Epithelial cell of proximal tubule (primary cell): ENCODE measurements at regions not wholly inside any gene's neighbourhood (a gene's known extent, or its start where the extent isn't known, plus 50 kb on each side); places are given as distances from the start of the nearest gene placed in this dataset.

ENCODE experiments used
- DNase-seq: peaks from one replicate; pipeline ENCODE4 v3.0.0-alpha.2; 2011; ENCODE audit warnings: low read depth
- H3K4me3 ChIP-seq: 2 replicates; pipeline ENCODE4 v1.5.1; 2011; ENCODE audit warnings: low read depth, mild to moderate bottlenecking, low read length
- CTCF ChIP-seq: conservative IDR thresholded peaks from 2 replicates; pipeline ENCODE4 v1.5.1; 2012; ENCODE audit warnings: low read depth, mild to moderate bottlenecking, low read length

GRCh38 chr21:28833609-28834008 lies 159.1 kb downstream of the LTN1 start:
- H3K4me3 ChIP-seq = no peak overlapping the region
- no peak for DNase-seq
- no peak for TF ChIP-seq CTCF

GRCh38 chr21:28833182-28833581 lies 159.5 kb downstream of the LTN1 start:
- TF ChIP-seq CTCF = no peak
- DNase-seq = no peak
- no peak overlapping the region for H3K4me3 ChIP-seq

GRCh38 chr21:28832715-28833061 lies 160.0 kb downstream of the LTN1 start:
- no peak for DNase-seq
- no peak overlapping the region for H3K4me3 ChIP-seq
- no peak for TF ChIP-seq CTCF

- DNase-seq = no peak
- no peak for TF ChIP-seq CTCF
Measured at GRCh38 chr21:28832013-28832714, 160.5 kb downstream of the LTN1 start.

GRCh38 chr21:28828981-28829380 lies 163.7 kb downstream of the LTN1 start:
- H3K4me3 ChIP-seq = no peak overlapping the region
- DNase-seq = no peak
- TF ChIP-seq CTCF = no peak

More at GRCh38 chr21:28832013-28832714, 160.5 kb downstream of the LTN1 start:
- H3K4me3 ChIP-seq = no peak overlapping the region

- DNase-seq = no peak
- no peak overlapping the region for H3K4me3 ChIP-seq
- TF ChIP-seq CTCF = no peak
Measured at GRCh38 chr21:28828021-28828420, 164.7 kb downstream of the LTN1 start.

GRCh38 chr21:28827422-28827821 lies 165.3 kb downstream of the LTN1 start:
- no peak for DNase-seq
- no peak overlapping the region for H3K4me3 ChIP-seq

More at GRCh38 chr21:28827422-28827821, 165.3 kb downstream of the LTN1 start:
- no peak for TF ChIP-seq CTCF
